ENCODE measurements at regions not wholly inside any gene's neighbourhood (a gene's known extent, or its start where the extent isn't known, plus 50 kb on each side); places are given as distances from the start of the nearest gene placed in this dataset.

GRCh38 chr3:106135451-106136160, 266.8 kb upstream of the CBLB start:
- TF ChIP-seq POLR2A (IDR thresholded peaks at IDR 0.05) = no peak
- TF ChIP-seq, protein P1, sequence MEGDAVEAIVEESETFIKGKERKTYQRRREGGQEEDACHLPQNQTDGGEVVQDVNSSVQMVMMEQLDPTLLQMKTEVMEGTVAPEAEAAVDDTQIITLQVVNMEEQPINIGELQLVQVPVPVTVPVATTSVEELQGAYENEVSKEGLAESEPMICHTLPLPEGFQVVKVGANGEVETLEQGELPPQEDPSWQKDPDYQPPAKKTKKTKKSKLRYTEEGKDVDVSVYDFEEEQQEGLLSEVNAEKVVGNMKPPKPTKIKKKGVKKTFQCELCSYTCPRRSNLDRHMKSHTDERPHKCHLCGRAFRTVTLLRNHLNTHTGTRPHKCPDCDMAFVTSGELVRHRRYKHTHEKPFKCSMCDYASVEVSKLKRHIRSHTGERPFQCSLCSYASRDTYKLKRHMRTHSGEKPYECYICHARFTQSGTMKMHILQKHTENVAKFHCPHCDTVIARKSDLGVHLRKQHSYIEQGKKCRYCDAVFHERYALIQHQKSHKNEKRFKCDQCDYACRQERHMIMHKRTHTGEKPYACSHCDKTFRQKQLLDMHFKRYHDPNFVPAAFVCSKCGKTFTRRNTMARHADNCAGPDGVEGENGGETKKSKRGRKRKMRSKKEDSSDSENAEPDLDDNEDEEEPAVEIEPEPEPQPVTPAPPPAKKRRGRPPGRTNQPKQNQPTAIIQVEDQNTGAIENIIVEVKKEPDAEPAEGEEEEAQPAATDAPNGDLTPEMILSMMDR (IDR thresholded peaks at IDR 0.05) = no peak
